ENCODE measurements at regions not wholly inside any gene's neighbourhood (a gene's known extent, or its start where the extent isn't known, plus 50 kb on each side); places are given as distances from the start of the nearest gene placed in this dataset.

DNA sequence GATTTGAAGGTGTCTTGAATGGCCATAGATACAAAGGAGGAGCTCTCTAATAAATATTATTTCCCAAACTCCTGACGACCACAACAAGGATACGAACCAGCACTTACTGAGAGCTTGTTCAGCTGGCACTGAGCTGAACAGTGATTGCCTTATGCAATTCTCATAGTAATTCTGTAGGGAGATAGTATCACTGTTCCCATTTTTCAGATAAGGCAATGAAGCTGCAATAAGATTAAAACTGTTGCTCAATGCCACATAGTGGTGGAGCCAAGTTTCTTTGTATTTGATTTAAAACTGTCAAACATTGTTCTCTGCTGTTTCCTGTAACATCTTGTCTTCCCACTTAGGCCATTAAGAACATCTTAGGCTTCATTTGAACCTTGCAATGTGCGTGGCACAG lies 163.9 kb downstream of the RPLP1 start:
- no peak for TF ChIP-seq EZH2 (IDR thresholded peaks at IDR 0.05; ENCODE audit: borderline replicate concordance, low read depth, low read length, severe bottlenecking)
- TF ChIP-seq, protein P1, sequence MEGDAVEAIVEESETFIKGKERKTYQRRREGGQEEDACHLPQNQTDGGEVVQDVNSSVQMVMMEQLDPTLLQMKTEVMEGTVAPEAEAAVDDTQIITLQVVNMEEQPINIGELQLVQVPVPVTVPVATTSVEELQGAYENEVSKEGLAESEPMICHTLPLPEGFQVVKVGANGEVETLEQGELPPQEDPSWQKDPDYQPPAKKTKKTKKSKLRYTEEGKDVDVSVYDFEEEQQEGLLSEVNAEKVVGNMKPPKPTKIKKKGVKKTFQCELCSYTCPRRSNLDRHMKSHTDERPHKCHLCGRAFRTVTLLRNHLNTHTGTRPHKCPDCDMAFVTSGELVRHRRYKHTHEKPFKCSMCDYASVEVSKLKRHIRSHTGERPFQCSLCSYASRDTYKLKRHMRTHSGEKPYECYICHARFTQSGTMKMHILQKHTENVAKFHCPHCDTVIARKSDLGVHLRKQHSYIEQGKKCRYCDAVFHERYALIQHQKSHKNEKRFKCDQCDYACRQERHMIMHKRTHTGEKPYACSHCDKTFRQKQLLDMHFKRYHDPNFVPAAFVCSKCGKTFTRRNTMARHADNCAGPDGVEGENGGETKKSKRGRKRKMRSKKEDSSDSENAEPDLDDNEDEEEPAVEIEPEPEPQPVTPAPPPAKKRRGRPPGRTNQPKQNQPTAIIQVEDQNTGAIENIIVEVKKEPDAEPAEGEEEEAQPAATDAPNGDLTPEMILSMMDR (IDR thresholded peaks at IDR 0.05; ENCODE audit: borderline replicate concordance, extremely low read depth, low read length, poor library complexity, severe bottlenecking): no peak
